Eye (tissue), 1 donor: ENCODE measurements at regions not wholly inside any gene's neighbourhood (a gene's known extent, or its start where the extent isn't known, plus 50 kb on each side); places are given as distances from the start of the nearest gene placed in this dataset.
"Not testable (repeated sequence)": the region's sequence is repeated elsewhere in the genome, so short reads cannot be mapped to it uniquely, and the experiment has no call there.

ENCODE experiments used
- DNase-seq: peaks from one replicate; pipeline ENCODE4 v3.0.0-alpha.2; 2015

GRCh38 chr18:28519997-28520396 is 343.1 kb upstream of the CDH2 start:
- no peak for DNase-seq

- no peak for DNase-seq
These were observed 337.8 kb upstream of the CDH2 start for GRCh38 chr18:28514699-28515098.

- DNase-seq: no peak
These were observed 335.4 kb upstream of the CDH2 start for GRCh38 chr18:28512357-28512756.

GRCh38 chr18:28511413-28511821 is 334.5 kb upstream of the CDH2 start:
- no peak for DNase-seq

DNA sequence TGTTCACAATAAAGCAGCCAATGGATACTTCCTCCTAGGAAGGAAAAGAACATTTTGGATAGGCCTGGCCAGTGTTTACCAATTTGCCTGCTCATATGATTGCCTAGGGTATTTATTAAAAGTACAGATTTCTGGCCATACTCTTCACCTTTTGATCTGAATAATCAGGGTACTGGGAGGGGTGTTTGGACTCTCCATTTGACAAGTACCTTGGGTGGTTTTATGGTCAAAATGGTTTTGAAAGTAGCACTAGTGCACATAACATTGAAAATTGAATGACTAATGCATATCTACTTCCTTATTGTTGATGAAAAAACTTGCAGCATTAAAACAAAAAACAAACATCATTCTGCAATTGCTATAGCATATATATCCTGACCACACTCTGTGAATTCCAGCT is 333.3 kb upstream of the CDH2 start:
- DNase-seq: no peak

- no peak for DNase-seq
These were observed 327.1 kb upstream of the CDH2 start for GRCh38 chr18:28504066-28504465.

- DNase-seq: no peak
These were observed 317.2 kb upstream of the CDH2 start for GRCh38 chr18:28494151-28494550.

DNA sequence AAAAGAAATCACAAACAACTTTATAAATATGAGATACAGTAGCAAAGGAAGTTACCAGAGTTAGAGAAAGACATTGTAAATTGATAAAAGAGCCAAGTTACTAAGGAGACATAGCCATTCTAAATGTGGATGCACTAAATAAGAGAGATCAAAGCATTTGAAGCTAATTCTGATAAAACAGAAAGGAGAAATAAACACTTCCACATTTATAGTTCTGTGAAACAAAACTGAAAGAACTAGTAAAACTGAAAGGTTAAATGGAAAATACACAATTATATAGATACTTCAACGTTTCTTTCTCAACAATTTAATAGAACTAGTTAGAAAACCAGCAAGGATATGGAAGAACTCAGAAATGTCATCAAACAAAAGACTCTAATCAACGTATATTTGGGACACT is 309.0 kb upstream of the CDH2 start:
- DNase-seq: no peak

DNA sequence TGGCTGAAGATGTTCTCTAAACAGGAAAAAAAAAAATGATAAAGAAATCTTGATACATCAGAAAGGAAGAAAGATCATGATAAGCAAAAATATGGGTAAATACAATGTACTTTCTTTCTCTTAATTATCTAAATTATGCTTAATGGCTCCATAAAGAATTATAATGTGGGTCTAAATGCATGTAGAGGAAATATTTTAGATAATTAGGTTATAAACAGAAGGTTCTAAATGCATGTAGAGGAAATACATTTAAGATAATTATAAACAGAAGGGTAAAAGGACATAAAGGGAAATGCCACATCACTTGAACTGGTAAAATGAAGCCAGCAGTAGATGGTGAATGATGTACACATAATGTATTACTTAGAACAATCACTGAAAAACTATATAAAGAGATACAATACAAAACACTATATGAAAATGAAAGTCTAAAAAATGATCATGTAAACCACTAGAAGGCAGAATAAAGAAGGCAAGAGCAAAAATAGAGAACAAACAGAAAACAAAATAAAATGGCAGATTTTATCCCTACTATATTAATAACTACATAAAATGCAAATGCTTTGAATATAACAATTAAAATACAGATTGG is 308.4 kb upstream of the CDH2 start:
- no peak for DNase-seq

DNA sequence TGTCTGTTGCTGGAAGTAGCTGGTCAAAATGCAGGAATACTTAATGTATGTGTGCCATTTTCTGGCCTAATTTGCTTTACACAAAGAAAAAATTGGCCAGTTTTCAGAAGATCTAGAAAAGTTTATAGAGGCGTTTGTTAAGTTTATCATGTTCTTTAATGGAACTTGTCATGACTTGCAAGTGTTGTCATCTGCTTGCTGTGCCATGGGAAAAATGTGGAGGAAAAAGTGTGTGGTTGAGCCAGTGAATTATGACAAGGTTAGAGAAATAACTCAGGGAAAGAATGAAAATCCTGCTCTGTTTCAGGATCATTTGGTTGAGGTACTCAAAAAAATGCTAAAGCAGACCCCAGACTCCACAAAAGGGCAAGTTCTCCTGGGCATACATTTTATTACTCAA is 301.6 kb upstream of the CDH2 start:
- no peak for DNase-seq

DNA sequence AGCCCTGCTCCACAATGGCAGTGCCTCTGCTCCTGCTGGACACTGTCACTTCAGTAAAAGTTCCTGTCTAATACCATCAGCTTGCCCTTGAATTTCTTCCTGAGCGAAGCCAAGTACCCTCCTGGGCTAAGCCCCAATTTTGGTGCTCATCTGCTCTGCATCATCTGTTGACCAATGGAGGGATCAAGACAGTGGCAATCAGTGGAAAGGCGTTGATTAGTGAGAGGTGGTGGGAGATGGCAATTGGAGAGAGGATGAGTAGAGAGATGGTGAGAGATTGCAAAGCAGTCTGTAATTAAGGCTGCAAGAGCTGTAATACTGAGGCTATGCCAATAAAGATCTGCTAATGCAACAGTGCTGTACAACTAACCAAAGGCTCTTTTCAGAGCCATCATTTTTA is 299.4 kb upstream of the CDH2 start:
- no peak for DNase-seq

GRCh38 chr18:28469946-28470345 is 293.0 kb upstream of the CDH2 start:
- DNase-seq: no peak

DNA sequence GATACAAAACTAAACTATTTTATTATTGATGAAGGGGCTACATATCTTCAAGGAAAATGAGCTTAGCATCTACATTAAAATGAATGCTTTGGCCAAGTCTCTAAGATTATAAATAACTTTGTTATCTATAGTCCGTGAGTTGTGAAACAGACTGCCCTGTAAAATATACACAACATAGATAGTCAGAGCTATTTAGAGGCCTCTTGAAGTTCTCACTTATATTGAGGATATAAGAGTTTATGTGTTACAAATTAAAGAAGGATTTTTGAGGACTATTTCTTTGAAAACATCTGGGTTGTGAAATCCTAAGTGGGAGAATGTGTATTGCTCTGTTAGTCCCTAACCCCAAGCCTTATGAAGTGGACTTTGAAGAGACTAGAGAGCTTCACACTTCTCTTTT is 292.0 kb upstream of the CDH2 start:
- no peak for DNase-seq

GRCh38 chr18:28466204-28466603 is 289.3 kb upstream of the CDH2 start:
- no peak for DNase-seq

DNA sequence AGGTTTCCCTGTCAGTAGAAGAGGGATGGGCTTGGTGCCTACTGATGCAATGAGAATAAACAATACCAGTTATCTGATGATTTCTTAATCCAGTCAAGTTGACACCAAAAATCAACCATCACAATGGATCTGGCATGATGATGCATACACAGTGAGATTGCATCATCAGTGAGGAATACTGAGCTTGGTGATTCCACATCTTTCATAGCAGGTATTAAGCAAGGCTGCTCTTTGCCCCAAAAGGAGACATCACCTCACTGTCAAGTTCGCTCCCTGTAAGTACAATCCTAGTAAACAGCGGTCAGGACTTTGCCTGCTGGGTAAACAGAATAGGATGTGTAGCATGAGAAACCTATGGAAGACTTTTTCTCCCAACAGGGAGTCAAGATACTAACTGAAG is 282.7 kb upstream of the CDH2 start:
- DNase-seq: no peak

GRCh38 chr18:28458751-28459150 is 281.8 kb upstream of the CDH2 start:
- DNase-seq: no peak

DNA sequence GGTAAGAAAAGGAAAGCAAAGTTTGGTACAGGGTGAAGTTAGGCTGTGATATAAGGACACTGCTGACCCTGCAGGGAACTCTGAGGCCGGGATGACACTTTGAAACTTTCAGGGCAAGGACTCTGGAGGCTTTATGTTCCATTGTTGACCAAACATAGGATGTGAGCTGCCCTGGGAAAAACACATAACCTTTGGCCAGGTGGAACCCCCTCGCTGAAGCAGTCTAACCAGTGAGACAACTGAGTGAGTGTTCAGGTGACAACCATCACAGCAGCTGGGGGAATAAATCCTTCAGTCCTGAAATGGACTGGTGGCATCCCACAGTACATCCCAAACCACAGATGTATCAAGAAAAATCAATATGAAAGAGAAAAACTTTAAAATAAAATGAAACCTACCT is 280.9 kb upstream of the CDH2 start:
- DNase-seq: no peak

DNA sequence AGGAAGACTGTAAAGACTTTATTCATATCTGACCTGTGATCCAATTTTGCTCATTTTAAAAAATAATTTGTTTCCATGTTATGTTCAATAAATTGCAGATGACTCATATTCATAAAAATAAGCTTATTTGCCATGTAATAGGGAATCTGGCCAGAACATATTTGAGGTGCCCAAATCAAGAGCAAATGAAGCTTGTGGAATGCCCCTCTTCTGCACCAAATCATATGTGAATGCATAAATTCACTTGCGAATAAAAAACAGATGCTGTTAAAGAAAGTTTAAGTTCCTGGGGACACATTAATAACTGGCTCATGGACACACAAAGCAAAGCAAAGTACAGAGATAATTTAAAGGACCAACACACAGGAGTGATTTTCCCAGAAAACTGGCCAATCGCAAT is 279.0 kb upstream of the CDH2 start:
- peak; percentile 10 for DNase-seq

- DNase-seq: no peak
These were observed 262.9 kb upstream of the CDH2 start for GRCh38 chr18:28439870-28440269.

GRCh38 chr18:28438381-28438780 is 261.5 kb upstream of the CDH2 start:
- no peak for DNase-seq

GRCh38 chr18:28432339-28432738 is 255.4 kb upstream of the CDH2 start:
- DNase-seq: no peak

GRCh38 chr18:28425886-28426285 is 249.0 kb upstream of the CDH2 start:
- DNase-seq: no peak

DNA sequence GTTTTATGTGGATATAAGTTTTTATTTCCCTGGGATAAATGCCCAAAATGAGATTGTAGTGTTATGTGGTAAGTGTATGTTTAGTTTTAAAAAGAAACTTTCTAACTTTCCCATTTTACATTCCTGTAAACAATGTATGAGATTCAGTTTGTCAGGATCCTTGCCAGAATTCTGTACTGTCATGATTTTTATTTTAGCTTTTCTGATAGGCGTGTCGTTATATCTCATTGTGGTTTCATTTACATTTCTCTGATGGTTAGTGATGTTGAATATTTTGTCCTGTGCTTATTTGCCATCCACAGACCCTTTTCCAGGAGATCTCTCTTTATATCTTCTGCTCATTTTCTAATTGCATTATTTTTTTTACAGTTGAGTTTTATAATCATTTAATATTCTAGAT is 245.6 kb upstream of the CDH2 start:
- DNase-seq: no peak

- not testable (repeated sequence) for DNase-seq
These were observed 245.0 kb upstream of the CDH2 start for GRCh38 chr18:28421950-28422349.

- no peak for DNase-seq
These were observed 235.6 kb upstream of the CDH2 start for GRCh38 chr18:28412521-28412920.

GRCh38 chr18:28411806-28412205 is 234.9 kb upstream of the CDH2 start:
- peak; percentile 25 for DNase-seq
